GM18868 (cell line): ENCODE measurements at regions not wholly inside any gene's neighbourhood (a gene's known extent, or its start where the extent isn't known, plus 50 kb on each side); places are given as distances from the start of the nearest gene placed in this dataset.

ENCODE experiments used
- ATAC-seq: cut with Tn5 transposase; IDR thresholded peaks from one replicate; pipeline ENCODE4 v1.9.1; 2021; ENCODE audit warnings: mild to moderate bottlenecking, moderate library complexity; ENCODE audit not compliant: unreplicated experiment

GRCh38 chr2:120863661-120864320, 128.1 kb downstream of the GLI2 start:
- ATAC-seq = no peak

DNA sequence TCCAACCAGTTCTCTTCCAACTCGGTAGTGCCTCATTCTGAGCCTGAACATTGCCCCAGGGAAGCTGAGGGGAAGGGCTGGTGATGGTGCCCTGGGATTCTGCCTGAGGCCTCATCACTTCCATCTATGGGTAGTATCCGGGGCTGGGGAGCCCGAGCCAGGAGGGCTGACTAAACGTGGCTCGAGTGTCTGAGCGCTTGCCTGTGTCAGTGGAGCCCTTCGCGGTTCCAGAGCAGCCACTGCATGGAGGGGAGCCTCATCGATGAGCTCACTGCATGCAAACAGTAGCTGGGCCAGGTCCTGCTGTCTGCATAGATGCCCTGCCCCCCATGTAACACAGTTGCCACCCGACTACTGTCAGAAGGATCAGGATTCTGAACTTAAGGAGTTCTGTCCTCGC, 129.3 kb downstream of the GLI2 start:
- ATAC-seq = no peak

DNA sequence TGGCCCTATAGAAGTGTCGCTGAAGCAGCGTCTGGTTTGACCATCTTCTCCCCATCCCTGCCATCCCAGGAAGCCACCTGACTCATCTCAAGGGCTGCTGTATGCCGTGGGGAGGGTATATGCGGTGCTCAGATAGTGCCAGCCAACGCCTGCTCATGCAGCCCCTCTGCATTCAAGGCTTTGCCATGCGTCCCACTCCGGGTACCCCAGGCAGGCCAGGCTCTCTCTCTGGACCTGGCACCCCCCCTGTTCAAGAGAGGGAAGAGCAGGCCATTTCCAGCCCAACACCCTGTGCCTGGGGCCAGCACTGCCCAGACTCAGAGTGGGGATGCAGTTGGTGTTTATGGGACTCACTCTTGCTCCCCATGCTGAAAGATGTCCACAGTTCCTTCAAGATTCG, 130.0 kb downstream of the GLI2 start:
- no peak for ATAC-seq

- no peak for ATAC-seq
Measured at GRCh38 chr2:120866071-120866470, 130.4 kb downstream of the GLI2 start.

GRCh38 chr2:120866483-120867140, 130.9 kb downstream of the GLI2 start:
- no peak for ATAC-seq

- no peak for ATAC-seq
Measured at GRCh38 chr2:120867290-120868241, 131.9 kb downstream of the GLI2 start.

DNA sequence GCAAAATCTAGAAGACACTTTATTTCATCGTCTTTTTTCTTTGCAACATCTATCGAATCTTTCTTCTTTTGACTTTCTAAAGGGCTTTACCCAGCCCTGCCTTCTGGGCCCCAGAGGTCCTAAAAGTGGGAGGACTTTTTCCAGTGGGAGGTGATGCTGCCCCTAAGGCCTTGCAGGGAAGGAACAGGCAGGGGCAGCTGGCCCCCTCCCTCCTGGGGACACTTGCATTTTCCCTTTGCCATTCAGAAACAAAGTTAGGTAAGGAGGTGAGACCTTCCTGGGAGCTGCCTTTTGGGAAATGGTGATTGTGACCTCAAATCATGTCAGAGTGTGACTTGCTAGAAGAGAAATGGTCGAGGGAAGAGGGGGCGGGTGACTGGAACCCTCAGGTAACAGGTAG, 132.7 kb downstream of the GLI2 start:
- no peak for ATAC-seq

DNA sequence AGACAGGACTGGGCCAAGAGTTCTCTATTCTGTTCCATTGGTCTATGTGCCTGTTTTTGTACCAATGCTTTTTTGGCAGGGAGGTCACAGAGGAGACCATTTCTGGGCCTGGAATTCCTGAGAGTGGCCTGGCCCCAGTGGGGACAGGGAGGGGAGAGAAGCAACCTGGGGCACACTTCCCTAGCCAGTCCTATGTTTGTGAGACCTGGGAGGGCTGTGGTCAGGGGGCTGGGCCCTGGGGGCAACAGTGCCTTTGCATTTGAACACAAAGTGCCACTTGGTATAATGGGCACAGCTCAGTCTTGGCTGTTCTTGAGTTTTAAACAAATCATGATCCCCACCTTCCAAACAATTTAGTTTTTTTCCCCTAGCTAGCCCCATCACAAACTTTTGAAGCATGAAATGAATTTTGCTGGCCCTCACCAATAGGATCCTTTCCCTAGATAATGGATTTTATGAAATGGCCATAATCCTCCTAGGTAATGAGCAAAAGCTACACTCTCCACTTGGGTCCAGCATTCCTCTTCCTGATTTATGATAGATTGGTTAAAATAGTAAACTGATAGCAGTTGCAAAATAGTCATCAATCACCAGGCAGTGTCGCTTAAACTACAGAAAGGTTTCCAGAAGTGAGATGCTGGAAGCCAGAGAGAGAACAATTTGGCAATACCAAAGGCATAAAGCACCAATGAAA, 133.5 kb downstream of the GLI2 start:
- ATAC-seq = no peak

DNA sequence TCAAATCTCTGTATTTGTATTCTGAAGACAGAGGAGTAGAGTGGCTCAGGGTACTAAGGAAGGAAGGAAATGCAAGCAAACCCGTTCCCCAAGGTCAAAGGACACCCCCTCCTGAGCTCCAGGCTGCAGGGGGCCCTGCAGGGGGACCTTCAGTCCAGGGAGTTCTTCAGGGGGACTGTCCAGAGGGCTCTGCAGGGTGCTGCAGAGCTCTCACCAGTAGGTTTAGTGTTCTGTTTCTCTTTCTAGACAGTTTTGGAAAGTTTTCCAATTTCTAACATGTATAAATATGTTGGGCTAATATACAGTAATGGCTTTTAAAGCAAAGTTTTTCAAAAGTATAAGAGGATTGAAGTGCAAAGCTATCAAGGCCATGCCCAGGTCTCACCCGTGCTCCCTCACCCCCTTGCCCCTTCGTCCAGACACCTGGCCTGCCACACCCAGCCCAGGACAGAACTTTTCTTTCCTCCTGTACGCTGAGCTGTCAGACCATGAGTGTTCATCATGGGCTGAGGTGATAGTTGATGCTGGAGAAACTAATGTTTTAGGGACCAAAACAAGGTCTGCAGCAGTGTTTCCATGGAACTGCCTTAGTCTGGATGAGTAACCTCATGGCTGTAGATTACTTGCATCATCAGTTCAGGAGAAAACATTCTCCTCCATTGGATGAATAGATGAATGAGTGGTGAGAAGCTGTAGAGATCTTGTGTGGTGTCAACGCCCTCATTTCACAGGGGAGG, 134.2 kb downstream of the GLI2 start:
- no peak for ATAC-seq

- no peak for ATAC-seq
Measured at GRCh38 chr2:120870467-120870788, 134.8 kb downstream of the GLI2 start.

- ATAC-seq = no peak
Measured at GRCh38 chr2:120871016-120871635, 135.5 kb downstream of the GLI2 start.

DNA sequence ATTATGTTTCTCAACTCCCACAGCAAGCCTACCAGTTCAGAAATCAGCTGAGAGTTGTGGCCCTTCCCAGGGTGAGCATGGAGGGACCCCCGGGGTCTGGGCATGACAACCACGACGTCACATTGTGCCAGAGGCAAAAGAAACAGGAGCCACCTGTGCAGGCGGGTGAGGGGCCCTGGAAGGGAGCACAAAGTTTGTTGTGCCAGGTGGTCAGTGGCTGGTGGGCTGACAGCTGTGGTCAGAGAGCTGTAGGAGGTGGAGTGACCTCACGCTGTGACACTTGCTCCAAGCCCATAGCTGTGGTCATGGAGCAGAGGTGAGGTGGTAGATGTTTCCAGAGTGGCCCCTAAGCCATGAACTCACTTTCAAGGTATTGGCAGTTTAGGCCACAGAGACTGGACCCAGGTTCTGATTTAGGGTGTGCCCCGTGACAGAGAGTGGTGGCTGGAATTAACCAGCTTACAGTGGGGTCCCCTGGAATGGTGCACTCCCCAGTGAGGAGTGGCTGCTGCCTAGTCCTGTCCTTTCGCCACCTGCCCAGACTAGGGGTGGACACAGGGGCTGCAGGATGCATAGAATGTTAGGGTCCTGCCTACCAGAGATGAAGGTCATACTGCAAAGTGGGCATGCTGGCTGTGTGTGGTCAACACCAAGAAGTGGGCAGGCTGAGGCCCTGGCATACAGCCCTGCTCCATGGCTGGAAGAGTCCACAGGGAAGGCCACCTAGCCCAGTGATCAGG, 136.4 kb downstream of the GLI2 start:
- no peak for ATAC-seq

DNA sequence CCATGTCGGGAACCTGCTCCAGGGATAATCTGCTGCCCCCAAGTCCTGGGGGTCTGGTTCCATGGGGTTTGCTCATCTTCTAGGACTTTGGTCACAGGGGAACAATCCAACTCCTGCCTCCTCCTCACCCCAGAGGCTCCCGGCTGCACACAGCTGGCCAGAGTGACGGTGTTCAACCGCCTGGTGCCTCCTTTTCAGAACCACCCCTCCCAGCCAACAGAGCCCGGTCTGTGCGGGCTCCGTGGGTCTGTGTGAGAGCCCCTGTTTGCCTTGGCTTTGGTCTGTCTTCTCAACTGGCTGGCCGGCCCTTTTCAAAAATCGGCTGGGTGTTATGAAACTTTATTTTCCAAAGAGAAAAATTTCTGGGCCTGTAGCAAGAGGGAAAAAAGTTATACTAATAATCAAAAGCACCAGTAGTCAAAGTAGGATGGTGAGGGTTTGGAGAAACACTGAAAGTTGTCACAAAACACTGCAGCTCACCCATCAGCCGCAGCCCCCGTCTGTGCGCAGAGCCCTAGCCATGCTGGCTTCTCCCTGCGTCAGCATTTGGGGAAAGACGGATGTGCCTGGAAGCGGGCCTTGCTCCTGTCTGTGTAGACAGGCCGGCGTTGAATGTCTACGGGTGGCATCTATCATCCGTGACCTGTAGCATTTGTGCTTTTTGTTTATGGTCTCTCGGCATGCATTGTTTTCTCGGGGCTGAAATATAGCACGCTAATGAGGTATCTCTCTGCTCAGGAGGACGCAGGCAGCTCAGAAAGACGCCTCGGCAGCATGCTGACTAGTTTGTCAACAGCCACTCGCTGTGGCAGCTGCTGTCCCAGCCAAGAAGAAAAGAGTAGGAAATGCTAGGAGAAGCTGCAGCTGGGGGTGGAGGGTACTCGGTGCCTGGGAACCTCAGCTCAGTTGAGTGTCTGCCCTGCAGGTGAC, 138.6 kb downstream of the GLI2 start:
- ATAC-seq = no peak

GRCh38 chr2:120874888-120875275, 139.2 kb downstream of the GLI2 start:
- no peak for ATAC-seq

DNA sequence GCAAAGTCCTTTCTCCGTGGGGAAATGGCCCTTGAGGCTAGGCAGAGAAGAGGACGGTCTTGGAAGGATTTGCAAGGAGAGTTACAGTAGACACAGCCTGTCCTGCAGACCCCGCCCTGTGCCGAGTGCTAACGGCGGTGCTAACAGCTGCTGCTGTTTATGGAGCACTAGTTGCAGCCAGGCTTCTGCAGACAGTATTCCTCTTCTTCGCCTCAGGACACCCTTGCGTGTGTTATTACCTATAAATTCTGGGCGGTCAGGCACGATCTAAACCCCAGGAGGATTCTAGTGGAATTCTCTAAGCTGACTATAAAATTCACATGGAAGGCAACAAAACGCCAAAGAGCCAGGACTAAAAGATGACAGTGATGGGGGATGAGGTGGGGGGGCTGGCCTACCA, 139.8 kb downstream of the GLI2 start:
- ATAC-seq = no peak

- no peak for ATAC-seq
Measured at GRCh38 chr2:120876526-120877280, 141.0 kb downstream of the GLI2 start.

GRCh38 chr2:120877409-120877808, 141.7 kb downstream of the GLI2 start:
- no peak for ATAC-seq

- no peak for ATAC-seq
Measured at GRCh38 chr2:120878970-120879369, 143.3 kb downstream of the GLI2 start.
